HG02759 (cell line): ENCODE measurements at regions not wholly inside any gene's neighbourhood (a gene's known extent, or its start where the extent isn't known, plus 50 kb on each side); places are given as distances from the start of the nearest gene placed in this dataset.

ENCODE experiments used
- ATAC-seq: cut with Tn5 transposase; IDR thresholded peaks from one replicate; pipeline ENCODE4 v1.9.1; 2021; ENCODE audit warnings: mild to moderate bottlenecking, moderate library complexity; ENCODE audit not compliant: unreplicated experiment

- no peak for ATAC-seq
Measured at GRCh38 chr6:93794166-93794565, 374.8 kb upstream of the EPHA7 start.

DNA sequence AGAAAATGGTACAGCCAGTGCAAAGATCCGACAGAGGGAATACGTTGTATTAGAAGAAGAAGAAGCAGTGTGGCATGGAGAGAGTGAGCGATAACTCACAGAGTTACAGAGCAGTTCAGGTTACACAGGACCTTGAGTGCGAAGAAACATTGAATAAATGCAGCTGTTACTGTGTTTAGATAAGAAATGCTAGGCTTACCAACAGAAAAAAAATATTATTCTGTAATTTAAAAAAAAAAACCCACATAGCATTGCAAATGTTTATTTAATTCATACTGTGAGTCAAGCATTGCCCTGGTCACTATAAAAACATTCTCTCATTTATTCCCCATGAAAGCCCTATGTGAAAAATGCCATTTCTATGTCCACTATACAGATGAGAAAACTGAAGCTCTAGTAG, 373.4 kb upstream of the EPHA7 start:
- no peak for ATAC-seq

DNA sequence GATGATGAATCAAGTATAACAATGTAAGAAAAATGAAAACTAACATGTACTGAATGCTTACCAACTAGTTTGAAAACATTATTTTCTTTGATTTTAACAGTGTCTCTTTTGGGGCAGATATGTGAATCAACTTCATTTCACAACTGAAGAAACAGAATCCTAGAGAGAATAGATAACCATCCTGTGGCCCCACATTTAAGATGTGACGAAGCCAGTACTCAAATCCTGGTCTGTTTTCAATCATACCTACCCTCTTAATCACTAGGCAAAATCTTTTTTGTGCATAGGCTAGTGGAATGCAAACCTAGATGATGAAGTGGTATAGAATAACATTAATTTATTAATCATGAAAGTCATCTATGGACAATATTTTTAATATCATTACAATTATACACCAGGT, 371.6 kb upstream of the EPHA7 start:
- ATAC-seq: no peak

- ATAC-seq: no peak
Measured at GRCh38 chr6:93789532-93789931, 370.2 kb upstream of the EPHA7 start.

DNA sequence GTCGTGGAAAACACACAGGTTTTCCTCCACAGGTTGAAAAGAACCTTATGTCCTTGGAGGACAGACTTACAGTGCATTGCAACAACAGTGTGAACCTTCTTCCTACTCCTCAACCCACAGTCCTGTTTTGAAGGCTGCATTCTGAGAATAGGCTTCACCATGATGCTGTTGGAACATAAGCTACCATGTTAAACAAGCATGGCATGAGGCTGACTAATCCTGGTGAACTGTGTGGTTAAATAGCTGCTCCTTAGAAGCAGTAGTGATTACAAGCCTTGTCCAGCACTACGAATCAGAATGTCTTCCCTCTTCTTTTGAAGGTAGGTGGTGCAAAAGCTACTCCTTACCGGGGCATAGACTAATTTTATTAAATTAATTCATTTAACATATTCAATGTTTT, 368.5 kb upstream of the EPHA7 start:
- ATAC-seq: no peak

- ATAC-seq: no peak
Measured at GRCh38 chr6:93786474-93787330, 367.3 kb upstream of the EPHA7 start.

DNA sequence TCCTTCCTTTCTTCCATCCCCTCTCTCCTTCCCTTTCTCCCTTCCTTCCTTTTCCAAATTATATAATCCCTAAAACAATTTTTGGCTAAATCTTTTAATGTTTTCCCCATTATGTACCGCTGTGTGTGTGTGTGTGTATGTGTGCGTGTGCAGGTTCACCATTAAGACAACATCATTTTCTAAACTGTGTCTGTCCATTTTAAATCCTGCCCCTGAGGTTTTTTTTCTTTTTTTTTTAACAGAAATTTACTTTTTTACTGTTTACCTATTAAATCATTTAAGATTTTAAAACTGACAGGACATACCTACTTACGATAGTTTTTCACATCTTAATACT, 366.3 kb upstream of the EPHA7 start:
- ATAC-seq: no peak

DNA sequence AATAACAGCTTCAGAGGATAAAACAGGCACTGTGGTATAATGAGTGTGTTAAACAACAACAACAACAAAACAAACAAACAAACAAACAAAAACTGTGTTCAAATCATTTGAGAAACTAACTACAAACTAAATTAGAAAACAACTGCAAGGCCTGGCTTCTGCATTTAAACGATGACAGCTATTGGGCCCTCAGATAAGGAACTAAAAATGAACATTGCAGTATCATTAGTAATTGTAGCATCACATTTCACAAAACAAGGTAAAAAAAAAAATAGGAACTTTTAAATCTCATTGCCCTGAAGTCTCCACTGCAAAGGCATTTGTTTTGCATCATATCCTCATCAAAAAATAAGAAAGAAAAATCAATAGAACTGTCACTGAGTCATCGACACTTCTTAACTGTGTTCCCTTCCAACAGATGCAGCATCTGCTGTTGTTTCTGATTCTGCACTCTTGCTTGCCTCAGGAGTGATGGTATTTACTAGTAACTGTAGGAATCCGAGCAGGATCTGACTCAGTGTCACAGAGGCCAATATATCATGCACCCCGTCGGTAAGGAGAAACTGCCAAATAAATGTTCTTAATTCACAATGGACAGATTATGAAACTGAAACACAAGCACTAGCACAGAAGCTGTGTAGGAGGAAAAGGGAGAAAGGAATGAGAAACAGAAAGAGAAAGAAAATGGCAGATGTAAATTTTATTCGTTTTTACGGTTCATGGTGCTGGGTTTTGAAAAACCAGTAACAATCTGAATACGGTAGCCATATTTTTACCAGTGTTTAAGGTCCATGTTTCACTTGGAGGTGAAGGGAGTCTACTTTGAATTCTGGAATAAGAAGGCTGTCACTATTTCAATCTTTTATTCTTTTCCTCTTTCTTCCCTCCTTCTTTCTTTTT, 365.7 kb upstream of the EPHA7 start:
- no peak for ATAC-seq

DNA sequence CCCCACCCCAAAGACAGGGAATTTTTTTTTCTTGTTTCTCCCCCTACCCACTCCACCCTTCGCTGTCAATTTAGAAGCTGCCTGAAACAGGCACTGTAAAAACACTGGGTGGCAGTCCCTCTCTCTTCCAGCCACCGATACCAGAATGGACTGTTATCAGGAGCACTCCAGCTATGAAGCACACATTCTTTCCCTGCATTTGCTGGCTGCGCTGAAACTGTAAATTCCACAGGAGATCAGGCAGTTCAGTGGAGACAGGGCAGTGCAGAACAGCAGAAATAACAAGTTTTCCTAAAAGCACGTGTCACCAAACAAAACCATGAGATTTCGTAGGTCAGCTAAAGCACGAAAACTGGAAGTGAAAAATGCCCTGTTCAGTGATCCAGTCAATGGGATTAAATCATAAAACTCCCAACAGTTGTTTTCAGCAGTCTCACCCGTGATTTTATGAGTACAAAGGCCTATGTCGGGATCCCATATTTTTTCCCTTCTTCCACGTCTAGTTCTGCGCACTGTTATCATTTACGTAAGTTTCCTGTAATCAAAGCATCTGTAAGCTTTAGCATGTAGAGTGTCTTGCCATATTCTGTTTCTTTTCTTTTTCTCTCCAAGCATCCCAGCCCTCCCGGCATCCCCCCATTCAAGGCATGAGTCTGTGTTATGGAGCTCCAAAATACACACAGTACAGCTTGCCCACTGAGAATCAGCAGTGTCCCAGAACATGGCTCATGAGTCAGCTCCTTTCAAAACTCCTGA, 359.9 kb upstream of the EPHA7 start:
- ATAC-seq: no peak

DNA sequence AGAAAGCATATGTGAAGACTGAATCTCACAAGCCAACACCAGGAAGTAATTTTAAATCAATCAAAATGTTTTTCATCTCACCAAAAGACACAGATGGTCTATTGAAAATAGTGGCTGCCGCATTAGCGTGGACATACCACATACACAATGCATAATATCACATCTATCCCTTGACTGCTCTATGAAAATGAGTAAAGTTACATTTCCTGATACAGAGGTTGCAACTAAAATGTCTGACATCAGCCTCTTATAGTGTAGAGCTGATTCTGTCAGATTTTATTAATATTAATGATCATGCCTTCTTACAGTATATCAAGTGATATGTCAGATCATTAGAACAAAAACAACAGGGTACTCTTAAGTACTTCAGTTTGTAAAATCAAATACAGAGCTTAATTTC, 339.8 kb upstream of the EPHA7 start:
- ATAC-seq: no peak

DNA sequence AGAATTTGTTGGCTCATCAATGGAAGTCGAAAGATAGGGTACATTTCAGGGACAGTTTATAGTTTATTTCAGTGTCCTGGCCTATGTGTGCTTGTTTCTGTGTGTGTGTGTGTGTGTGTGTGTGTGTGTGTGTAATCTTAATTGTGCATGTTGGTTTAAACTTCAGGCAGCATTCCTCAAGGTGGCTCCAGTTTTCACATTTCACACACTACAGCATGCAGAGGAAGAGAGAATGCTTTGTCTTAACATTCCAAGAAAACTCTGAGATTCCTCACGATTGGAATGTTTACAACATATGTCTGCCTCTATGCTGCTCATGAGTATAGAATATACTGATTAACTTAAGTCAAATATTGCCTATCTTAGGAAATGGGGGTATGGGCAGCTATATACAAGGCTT, 332.6 kb upstream of the EPHA7 start:
- ATAC-seq: no peak

GRCh38 chr6:93749930-93750329, 330.6 kb upstream of the EPHA7 start:
- no peak for ATAC-seq

DNA sequence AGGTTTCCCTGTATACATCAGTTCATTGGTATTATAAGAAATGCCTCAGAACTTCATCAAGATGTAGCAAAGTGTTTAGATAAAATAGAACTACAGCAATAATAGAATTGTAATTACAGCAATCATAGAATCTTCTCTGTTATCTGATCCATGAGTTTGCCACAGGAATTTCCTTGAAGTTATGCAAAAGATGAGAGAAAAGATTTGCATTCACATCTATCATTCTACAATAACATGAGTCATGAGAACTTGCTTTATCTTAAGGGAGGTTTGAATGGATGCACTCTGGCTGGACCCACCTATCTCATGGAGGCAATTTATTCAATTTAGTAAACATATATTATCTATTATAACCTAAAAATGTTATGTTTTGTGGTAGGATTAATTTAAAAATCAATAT, 329.8 kb upstream of the EPHA7 start:
- ATAC-seq: no peak

- ATAC-seq: no peak
Measured at GRCh38 chr6:93746892-93747291, 327.5 kb upstream of the EPHA7 start.

DNA sequence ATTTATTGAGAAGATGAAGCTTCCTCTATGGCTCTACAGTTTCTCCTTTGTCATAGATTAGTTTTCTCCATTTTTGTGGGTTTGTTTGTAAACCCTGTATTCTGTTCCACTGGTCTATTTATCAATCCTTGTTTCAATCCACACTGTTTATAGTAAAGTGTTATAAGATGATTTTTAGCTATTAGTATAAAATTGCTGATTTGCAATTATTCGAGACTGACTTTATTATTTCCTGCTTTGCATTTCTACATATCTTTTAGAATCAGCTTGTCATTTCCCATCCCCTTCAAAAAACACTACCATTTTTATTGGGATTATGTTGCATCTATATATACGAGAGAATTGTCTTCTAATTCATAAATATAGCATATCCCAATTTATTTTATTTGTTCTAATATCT, 325.9 kb upstream of the EPHA7 start:
- ATAC-seq: no peak

DNA sequence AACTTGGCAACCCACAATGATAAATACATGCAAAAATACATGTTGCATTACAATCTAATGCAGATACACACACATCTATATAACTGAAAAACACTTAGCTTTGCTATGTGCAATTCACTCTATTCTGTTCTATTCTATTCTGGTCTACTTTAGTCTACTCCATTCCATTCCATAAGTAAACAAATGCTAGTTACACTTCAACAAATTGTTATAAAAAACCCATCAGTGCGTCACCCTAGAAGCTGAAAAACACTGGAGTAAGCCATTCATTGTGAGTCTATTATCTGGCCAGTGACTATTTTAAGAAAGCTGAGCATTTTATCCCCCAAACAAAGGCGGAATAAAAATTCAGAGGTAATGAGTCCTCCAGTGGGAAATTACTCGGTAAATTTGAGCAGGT, 315.7 kb upstream of the EPHA7 start:
- no peak for ATAC-seq

DNA sequence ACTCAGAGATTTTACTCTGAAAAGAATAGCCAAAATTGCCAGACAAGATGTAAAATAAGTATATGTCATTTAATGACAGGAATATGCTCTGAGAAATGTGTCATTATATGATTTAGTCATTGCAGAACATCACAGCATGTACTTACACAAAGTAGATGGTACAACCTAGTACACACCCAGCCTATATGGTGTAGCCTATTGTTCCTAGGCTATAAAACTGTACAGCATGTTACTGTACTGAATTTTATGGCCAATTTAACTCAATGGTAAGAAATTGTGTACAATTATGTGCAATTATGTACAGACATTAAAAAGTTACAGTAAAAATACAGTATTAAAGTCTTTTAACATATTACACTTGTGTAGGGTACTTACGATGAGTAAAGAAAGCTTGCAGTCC, 311.9 kb upstream of the EPHA7 start:
- no peak for ATAC-seq

DNA sequence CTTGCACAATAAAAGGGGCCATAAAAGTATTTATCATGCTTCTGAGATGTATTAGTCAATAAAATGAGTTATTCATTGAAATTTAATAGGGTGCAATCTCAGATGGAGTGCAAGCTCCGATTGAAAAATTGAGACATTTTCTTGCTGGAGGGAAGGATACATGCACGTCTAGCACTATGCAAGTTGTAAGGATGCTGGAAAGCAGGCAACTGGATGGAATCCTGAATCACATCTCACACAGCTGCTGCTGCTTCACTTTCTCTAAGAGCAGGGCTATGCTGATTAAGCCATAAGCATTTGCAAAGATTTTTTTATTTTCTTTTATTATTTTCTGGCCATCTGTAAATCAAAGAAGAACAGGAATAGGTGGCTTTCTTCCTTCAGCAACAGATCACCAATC, 308.8 kb upstream of the EPHA7 start:
- ATAC-seq: no peak

- no peak for ATAC-seq
Measured at GRCh38 chr6:93727447-93727846, 308.1 kb upstream of the EPHA7 start.

GRCh38 chr6:93721386-93722048, 302.2 kb upstream of the EPHA7 start:
- ATAC-seq: no peak

- ATAC-seq: no peak
Measured at GRCh38 chr6:93713974-93714373, 294.6 kb upstream of the EPHA7 start.
